HG03460 (cell line): ENCODE measurements at regions not wholly inside any gene's neighbourhood (a gene's known extent, or its start where the extent isn't known, plus 50 kb on each side); places are given as distances from the start of the nearest gene placed in this dataset.

Experiments
- ATAC-seq: cut with Tn5 transposase; IDR thresholded peaks from one replicate; pipeline ENCODE4 v1.9.1; 2021; ENCODE audit not compliant: unreplicated experiment

DNA sequence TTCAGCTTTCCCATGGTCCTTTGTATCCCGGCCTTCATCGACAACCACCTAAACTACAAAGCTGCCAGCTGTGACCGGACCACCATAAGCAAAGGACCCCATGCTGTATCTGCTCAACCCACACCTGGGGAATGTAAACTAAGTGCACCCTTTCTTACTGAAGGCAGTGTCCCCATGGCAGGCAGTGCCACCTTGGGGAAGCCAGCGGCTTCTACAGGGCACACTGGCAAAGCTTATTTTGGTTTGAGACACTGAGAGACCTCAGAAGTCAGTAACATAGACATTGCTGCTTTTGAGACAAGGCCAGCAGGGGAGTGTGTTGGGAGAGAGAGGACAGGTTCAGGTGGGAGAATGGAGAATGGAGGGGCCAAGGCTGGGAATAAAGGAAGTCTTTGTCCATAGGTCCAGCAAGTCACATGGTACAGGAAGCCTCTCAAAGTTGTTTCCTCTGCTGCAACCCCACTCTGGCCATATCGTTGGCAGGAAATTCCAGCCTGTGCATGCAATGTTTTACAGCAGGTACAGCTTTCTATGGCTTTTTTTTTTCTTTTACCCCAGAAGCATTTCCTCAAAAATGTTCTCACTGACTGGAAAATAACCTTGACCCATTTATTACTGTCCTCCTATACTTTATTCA, 85.9 kb upstream of the NPVF start:
- ATAC-seq: no peak

DNA sequence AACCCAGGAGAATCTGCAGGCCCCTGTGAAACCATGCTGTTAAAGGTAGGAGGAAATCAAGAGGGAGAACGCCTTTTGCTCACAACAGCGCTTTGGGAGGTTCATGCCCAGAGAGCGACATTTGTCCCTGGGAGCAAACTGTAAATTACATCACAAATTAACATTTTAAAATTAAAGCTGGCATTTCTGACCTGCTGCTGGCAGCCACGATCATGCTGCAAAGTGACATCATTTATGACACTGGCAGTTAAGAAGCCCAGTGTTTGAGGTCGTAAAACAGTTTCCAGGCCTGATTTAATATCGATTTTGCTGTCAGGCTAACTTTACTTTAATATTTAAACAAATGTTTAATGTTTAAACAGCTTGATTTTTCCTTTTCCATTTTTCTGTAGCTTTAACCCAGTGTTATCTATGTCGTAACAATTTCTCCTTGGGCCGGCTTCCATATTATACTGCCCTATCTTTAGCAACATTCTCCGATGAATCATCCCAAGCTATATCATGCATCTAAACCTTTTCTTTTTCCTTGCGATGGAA, 86.5 kb upstream of the NPVF start:
- no peak for ATAC-seq

DNA sequence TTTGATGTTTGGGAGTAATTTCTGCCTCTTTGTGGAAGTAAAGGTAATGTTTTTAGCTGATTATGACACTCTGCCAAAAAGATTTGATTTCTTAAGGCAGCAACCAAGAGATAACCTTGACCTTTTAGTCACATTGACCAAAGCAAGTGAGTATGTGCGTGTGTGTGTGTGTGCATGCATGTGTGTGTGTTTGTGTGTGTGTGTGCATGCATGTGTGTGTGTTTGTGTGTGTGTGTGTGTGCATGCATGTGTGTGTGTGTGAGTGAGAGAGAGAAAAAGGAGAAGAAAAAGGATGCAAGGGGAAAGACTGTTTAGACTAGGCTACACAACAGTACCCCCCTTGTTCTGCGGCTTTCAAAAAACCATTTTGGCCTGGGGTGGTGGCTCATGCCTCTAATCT, 88.1 kb upstream of the NPVF start:
- no peak for ATAC-seq

DNA sequence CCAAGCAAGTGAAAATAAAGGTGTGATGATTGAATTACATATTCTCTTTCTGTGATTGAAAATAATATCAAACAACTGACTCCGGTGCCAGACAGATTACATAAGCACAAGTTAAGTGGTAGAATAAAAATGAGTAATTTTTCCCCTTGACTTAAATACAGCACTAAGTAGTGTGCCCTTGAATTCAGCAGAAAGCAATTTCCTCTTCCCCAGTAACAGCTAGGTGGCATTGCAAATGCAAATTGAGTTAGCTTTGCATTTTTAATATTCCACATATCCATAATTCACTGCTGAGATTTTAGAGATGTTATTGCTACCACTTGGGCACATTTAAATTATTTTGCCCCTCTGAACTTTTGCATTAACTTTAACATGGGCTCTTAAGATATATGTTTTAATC, 89.8 kb upstream of the NPVF start:
- ATAC-seq: no peak

DNA sequence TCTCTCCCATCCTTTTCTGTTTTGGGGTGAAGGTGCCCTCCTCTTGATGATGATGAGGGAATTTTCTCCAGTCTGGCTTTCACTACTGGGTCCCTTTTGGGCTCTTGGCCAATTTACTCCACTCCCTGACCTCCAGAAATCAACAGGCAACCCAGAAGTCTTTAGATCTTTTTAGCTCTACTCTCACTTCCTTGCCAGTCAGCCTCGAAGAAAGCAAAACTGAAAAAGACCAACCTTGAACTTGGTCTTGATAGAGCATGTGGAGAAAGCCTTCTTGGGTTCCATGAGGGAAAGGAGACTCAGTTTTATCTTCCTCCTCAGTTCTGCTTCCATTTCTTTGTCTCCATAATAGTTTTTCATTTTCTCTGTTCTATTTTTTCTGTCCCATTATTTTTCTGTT, 91.4 kb upstream of the NPVF start:
- ATAC-seq: no peak

DNA sequence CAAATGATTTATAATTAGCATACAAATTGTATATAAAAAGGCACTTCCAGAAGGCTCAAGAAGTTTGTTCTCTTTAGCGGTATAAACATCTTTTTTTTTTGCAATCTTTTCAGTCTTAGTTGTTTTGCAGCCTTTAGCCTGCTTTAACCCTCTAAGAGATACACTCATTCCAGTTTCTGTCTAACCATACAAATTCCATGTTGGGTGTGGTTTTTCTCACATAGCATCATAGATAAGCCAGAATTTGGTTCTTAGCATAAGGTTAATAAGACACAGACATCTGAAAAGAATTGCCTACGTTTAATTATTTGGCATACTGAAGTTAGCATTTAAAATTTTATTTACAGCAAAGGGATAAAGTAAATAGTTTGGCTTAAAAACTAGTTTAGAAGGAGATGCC, 92.5 kb upstream of the NPVF start:
- ATAC-seq: no peak

DNA sequence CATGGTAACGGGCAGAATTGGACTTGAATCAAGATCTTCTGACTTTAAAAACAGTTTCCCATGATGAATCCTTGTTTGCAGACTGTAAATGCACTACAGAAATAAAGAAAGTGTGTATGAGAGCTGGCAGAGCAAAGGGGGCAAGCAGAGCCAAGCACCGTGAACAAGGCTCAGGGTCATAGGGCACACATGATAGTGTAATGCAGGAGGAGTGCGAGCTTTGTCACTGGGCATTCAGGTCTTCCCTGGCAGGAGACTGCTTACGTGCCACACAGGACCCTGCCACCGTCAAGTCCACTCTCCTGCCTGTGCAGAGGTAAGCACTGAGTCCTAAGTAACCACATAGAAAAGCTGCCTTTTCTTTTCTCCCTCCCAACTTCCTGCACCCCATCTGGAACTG, 93.1 kb upstream of the NPVF start:
- ATAC-seq: no peak

DNA sequence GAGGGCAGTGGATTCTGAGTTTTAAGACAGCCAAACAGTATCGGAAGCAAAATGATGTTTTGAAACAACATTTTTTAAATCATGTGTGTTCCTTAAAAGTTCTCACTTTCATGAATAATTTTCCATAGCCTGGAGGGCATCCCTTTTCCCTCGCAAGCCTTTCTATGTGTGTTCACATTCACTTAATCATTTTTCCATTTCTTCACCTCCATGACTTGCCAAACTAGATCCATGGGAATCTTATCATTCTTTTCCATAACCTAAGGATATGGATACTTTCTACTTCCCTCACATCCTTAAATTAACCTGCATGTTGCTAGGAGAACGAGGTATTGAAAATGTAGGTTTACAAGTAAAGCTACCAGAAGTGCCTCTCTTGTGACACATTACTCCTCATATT, 94.2 kb upstream of the NPVF start:
- ATAC-seq: no peak

DNA sequence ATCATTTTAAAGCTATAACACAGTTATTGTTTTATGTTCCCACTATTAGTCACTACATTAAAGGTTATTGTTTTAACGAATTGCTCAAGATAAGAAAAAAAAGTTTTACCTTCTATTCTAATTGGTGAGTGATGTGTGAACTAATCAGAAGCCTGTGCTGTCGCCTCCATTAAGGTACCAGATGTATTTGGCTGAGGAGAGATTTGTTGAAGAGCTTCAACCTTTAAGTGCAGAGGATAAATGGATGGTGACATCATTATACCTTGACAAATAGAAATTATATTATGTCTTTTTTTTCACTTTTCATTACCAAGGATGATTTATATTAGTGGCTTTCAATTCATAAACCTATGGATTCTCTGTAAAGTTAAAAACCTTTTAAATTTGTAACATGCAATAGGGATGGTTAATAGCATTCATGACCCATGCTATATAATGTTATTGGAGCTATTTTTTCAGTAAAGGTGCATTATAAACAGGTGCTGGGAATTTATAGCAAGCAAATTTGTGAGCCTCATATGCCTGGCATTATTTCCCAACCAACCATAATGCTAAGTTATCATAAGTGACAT, 97.0 kb upstream of the NPVF start:
- no peak for ATAC-seq

DNA sequence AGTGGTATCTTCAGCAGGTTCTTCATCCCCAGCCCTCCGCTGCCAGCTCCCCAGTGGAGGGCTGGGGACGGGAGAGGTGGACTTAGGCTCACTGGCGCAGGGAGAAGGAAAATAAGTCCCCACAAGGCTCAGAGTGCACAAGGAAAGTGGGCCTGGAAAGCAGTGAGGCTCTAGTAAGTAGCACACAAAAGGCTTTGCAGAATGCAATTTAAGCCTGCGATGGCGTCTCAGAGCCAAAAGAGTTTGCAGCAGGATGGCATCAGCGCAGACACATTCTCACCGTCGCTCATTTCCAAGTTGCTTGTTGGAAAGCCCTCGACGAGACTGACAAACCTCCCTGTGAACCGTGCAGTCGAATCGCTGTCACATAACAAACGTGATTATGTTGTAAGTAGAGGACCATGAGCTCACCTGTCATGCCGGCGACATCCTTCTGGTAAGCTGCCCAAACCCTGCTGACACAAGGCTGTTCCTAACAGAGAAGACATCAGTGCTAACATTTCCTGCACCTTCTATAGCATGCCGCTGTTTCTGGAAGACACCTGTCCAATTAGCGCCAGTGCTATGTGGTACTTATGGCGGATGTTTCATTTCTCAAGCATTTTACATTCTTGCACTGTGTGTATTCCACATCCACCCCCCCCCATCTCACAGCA, 98.3 kb upstream of the NPVF start:
- no peak for ATAC-seq

DNA sequence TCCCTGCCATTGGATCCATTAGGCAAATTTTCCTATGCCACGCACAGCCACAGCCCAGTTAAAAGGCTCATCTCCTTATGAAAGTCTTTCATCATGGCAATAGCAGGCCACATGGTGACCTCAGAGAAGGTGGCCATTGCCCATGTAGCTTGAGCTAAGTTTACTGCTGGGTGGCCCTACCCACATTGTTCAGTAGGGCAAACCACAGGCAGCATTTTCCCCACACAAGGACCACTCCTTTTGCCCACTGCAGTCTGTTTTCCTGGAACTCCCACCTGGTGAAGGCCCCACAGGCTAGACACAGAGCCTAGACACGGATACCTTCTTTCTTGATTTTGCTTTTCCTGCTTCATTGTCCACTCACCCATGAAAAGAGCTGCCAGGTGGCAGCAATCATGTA, 101.5 kb upstream of the NPVF start:
- ATAC-seq: no peak

DNA sequence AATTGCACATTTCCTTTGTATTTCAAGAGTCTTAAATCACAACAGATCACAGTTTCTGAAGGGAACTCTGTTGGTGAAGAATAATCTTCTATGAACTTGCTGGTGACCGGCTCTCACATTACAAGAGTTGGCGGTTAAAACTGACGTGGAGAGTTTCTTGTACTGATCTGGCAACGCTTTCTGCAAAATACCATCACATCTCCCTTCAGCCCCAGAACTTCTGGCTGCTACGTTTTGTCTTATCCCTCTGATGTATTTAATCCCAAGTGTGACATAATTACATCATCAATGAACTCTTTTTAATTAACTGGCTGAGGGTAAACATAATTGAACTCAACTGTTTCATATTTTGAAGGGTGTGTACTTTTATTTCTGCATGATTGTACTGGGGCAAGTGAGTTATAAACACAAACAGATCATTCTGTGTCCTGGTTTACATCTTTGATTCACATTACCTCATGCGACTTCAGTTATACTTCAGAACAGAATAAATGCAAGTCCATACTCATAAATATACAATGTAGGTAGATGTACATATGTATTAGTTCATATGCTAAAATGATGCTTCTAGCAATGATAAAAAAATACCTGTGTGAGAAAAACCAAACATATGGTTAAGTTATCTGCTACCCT, 105.1 kb upstream of the NPVF start:
- ATAC-seq: no peak

DNA sequence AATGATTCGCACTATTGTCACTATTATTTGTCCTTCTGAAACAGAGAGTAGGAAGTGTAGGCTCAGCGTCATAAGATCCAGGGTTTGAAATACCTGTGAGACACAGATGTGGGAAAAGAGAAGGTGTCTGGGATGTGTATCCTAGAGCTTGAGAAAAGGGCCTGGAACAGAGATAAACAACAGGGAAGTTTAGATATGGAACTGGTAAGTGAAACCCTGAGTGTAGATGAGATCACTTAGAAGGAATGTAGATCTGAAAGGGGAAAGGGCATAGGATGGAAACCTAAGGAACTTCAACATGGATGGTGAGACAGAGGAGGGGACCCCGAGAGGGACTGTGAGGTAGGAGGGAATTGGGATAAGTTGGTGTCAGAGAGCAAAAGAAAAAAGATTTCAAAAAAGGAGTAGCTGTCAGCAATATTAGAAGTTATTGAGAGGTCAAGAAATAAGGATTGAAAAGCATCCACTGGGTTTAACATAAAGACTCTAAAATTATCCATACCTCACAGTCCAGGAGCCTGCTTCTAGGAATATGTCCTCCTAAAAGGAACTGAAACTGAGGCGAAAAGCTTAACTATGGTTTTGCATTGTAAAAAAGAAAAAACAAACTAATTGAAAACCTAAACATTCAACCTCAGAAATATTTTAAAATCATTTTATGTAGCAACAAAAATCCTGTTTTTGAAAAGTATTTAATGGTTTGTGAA, 119.2 kb upstream of the NPVF start:
- ATAC-seq: no peak

DNA sequence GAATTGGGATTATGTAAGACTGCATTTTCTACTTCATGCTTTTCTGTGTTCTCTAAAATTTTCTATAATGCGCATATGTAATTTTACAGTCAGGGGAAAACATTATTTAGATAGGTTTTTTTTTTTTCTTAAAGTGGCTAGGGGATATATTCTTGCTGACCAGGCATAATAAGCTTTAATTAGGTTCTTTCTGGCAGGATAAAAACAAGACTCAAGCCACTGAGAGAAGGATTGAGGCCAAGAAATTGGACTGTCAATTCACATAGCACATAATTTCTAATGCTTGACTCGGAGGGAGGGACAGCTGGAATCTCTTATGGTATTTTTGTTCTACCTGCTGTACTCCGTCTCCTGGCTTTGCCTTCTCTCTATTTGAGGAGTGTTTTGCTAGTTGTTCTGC, 119.8 kb upstream of the NPVF start:
- ATAC-seq: no peak

DNA sequence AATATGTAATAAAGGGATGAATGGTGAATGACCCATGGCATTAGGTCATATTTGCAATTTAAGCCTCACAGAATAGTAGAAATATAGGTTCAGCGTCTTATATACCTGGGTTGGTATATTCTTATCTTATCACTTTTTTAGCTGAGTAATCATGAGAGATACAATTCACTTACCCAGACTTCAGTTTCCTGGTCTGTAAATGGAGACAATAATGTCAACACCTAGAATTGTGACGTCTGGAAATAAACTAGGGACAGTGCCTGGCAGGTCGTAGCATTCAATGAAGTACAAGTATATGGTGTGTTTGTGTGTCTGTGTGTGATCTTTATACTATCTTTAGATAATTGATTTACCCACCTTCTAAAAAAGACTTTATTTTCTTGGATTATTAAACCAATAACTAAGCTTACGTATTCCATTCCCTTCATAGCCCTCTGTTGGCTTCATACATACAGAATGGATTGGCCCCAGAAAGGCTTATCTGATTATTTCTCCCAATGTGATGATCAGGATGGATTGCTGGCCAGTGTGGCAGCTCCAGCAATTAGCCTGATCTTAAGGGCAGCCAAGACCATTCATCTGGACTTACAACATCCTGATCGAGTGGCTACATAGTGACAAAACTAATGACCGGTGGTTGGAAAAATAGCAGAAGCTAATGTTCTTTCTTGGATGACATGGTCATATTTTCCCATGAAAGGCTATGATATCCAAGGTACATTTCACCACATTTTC, 121.2 kb upstream of the NPVF start:
- ATAC-seq: no peak

DNA sequence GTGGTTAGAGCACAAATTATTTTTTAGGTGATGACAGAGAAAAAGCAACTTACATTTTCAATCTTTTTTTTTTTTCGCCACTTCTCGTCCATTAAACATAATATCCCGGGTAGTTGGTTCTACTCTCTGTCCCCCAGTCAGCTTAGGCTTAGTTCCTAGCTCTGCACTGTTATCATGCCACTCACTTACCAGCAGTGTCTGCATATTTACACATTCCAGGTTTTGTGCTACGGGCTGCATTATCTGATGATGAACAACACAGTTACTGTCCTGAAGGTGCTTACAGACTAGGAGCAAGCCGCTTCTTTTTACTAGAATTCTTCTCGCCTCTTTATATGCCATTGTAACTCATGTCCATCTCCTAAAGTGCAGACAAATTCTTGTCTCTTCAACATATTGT, 121.8 kb upstream of the NPVF start:
- no peak for ATAC-seq

DNA sequence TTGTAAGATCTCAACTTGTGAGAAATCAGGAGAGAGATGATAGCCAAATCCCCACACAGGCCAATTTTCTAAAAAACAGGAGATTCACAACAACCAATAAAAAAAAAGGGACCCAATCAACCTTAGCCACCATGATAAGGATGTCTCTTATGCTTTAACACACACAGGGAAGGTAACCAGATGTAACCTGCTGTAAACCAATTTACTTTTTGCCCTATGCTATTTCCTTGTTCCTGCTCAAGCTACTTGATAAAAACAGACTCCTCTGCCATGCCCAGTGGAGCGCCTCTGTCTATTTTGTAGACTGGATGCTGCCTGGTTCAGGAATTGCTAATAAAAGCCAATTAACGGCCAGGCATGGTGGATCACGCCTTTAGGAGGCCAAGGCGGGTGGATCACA, 123.5 kb upstream of the NPVF start:
- ATAC-seq: no peak

DNA sequence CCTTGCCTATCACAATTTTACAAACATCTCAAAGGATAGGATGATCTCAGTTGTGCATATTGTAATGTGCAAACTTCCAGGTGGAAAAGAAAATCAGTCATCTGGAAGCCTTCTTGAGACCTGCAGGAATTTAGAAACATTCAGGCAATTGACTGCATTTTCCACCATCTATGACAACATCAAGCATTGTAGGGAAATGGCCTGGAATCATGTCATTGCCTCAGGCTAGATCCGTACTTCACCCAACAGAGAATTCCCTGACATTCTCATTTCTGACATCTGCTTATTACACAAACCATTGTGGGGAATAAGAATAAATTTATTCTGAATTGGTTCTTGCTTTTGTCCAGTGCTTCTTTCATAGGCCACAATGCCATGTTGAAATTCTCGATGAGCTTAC, 124.9 kb upstream of the NPVF start:
- ATAC-seq: no peak

DNA sequence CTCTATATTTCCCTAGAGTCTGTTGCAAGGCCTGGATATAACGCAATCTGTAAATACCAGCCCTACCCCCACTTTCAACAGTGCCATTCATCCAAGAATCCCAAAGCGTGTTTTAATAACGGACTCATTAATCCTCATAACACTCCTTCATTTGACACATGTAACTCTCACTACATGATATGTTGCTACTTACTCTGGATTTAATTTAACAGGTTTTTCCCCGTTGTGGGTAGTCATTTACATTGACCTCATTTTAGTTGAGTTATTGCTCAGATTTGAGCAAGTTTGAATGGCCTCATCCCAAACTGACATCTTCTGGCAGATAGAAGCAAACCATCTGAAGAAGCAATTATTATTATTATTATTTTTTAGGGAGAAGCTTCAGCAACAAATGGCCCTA, 125.4 kb upstream of the NPVF start:
- ATAC-seq: no peak

DNA sequence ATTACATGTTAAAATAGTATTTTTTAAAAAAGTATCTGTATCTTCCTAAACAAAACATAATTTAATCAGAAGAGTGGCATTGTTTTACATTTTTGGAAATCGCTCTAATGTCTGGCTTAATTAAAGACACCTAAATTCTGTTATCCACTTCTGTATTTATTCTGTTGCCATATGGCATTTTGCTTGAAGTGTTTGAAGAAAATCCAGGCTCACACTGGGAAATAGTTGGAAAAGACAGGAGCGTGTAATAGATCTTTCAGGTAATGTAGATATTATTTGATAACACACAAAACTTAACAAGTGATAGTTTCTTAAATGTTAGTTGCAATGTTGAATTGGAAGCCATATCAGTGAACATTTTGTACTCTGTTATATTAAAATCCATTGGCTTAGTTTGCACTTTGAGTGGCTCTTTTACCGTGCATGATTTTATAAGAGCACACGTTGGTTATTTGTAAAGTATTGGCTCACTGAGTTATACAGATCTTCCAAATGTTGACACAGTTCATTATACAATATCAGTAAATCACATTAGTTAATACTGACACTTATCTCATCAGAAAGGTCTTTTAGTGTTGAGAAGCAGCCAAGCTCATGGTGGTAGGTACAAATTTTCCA, 128.4 kb upstream of the NPVF start:
- no peak for ATAC-seq
